SK-N-SH (cell line): ENCODE measurements at regions not wholly inside any gene's neighbourhood (a gene's known extent, or its start where the extent isn't known, plus 50 kb on each side); places are given as distances from the start of the nearest gene placed in this dataset.

ENCODE experiments used
- CTCF ChIP-seq: fragments of 200-600 bp; sonication (generic); IDR thresholded peaks from 2 replicates; pipeline ENCODE4 v1.6.1; 2017; ENCODE audit warnings: antibody characterized with exemption, mild to moderate bottlenecking, moderate library complexity
- ELF1 ChIP-seq: IDR thresholded peaks from 2 replicates; pipeline ENCODE4 v1.4.0; 2012
- FOXM1 ChIP-seq: IDR thresholded peaks from 2 replicates; pipeline ENCODE4 v1.4.0; 2012; ENCODE audit warnings: low read depth, mild to moderate bottlenecking
- JUND ChIP-seq: IDR thresholded peaks from 2 replicates; pipeline ENCODE4 v1.4.0; 2012
- MEF2A ChIP-seq: IDR thresholded peaks from 2 replicates; pipeline ENCODE4 v1.4.0; 2012; ENCODE audit warnings: low read depth, borderline replicate concordance
- MXI1 ChIP-seq: IDR thresholded peaks from 2 replicates; pipeline ENCODE4 v1.6.1; 2012; ENCODE audit warnings: mild to moderate bottlenecking, low read depth, low read length, improper control_type of control experiment
- NFIC ChIP-seq: IDR thresholded peaks from 2 replicates; pipeline ENCODE4 v1.4.0; 2012; ENCODE audit warnings: borderline replicate concordance
- SIN3A ChIP-seq: IDR thresholded peaks from 2 replicates; pipeline ENCODE4 v1.6.1; 2012; ENCODE audit warnings: low read depth, mild to moderate bottlenecking, low read length, moderate library complexity, borderline replicate concordance
- TF ChIP-seq, protein P1 (sequence below): fragments of 150-350 bp; IDR thresholded peaks from 2 replicates; pipeline ENCODE4 v1.6.1; 2017; ENCODE audit warnings: antibody characterized with exemption, low read length, low read depth, borderline replicate concordance

DNA sequence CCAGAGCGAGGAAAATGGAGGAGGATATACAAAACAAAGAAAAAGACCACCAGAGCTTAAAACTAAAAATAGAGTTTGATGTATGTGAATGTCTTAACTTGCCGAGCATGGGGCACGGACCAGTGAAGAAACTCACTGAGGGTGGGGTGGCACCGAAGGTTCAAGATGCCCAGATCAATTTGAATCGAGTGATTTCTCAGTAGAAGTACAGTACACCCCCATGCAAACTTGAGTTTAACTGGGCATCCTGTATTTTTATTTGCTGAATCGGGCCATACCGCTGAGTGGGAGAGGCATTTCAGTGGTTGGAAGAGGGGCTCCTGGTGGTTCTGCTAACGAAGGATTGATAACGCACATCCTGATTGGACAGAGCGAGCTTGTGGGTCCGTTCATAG lies 81.7 kb downstream of the ANKRD60 start:
- TF ChIP-seq, protein P1, sequence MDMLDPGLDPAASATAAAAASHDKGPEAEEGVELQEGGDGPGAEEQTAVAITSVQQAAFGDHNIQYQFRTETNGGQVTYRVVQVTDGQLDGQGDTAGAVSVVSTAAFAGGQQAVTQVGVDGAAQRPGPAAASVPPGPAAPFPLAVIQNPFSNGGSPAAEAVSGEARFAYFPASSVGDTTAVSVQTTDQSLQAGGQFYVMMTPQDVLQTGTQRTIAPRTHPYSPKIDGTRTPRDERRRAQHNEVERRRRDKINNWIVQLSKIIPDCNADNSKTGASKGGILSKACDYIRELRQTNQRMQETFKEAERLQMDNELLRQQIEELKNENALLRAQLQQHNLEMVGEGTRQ, result no peak
- TF ChIP-seq SIN3A (no peak), ELF1 (no peak), CTCF (no peak), NFIC (no peak), JUND (no peak), FOXM1 (no peak), MXI1 (no peak), MEF2A (no peak)
